ENCODE measurements at regions not wholly inside any gene's neighbourhood (a gene's known extent, or its start where the extent isn't known, plus 50 kb on each side); places are given as distances from the start of the nearest gene placed in this dataset.

- TF ChIP-seq CTCF (IDR thresholded peaks at IDR 0.05) (no peak), POLR2A (IDR thresholded peaks at IDR 0.05) (no peak)
Measured at GRCh38 chr4:119955256-119955655, 111.4 kb downstream of the MAD2L1 start.

All from testis (tissue), 2 donors.